HCT116 (cell line): ENCODE measurements at regions not wholly inside any gene's neighbourhood (a gene's known extent, or its start where the extent isn't known, plus 50 kb on each side); places are given as distances from the start of the nearest gene placed in this dataset.

Experiments
- ATAC-seq: fragments of 200-7000 bp; cut with Tn5 transposase; 2 replicates; pipeline ENCODE4 v1.9.1; 2020; ENCODE audit warnings: mild to moderate bottlenecking, moderate library complexity
- BruUV-seq: library from RNA; stranded (reverse); fragments of 400-500 nt; replicated peaks from 2 replicates; lab custom pipeline; 2021; lab: Mats Ljungman, UMichigan
- CTCF ChIA-PET: fragments of 300-600 bp; sonication (Branson Sonifier 250); formaldehyde crosslinking; loops from one replicate; lab custom pipeline; 2021; ENCODE audit warnings: antibody characterized with exemption; lab: Charles Lee
- POLR2A ChIA-PET: fragments of 300-600, 350-600 bp; sonication (Branson Sonifier 250); formaldehyde crosslinking; loops from one replicate; lab custom pipeline; 2021; ENCODE audit warnings: antibody characterized with exemption; lab: Charles Lee
- RAD21 ChIA-PET, 2 experiments: fragments of 300-600 bp; sonication (Branson Sonifier 250); formaldehyde crosslinking; loops; one replicate each; lab custom pipeline; 2023; ENCODE audit warnings: low total read pairs in 2 of 2; ENCODE audit not compliant: uncharacterized antibody in 2 of 2, unreplicated experiment in 2 of 2, low non-redundant PET in 1 of 2; lab: Charles Lee
- DNase-seq: peaks from one replicate; pipeline ENCODE4 v3.0.0-alpha.2; 2010; ENCODE audit warnings: low read depth, low spot score
- H2AFZ ChIP-seq: fragments of 200-600 bp; shearing (Covaris generic), sonication (generic); 2 replicates; pipeline ENCODE4 v1.6.1; 2017; ENCODE audit warnings: low read depth, mixed run types, mixed read lengths, antibody characterized with exemption, low read length; ENCODE audit not compliant: poor library complexity, severe bottlenecking
- H3K27ac ChIP-seq: 2 replicates; pipeline ENCODE4 v1.5.1; 2012; ENCODE audit warnings: low read depth, low read length
- H3K27me3 ChIP-seq: fragments of 200-600 bp; sonication (generic); 2 replicates; pipeline ENCODE4 v1.6.1; 2016; ENCODE audit warnings: mixed run types, low read length, mixed read lengths; ENCODE audit not compliant: insufficient read depth
- H3K36me3 ChIP-seq, 2 experiments: fragments of 200-500 bp in 1 of 2; fragments of 200-600 bp in 1 of 2; sonication (Bioruptor generic) in 1 of 2; sonication (generic) in 1 of 2; 2 replicates each; pipeline versions ENCODE4 v1.5.1 to v1.6.1; 2014 to 2016; ENCODE audit warnings: low read length in 2 of 2, inconsistent platforms in 1 of 2, mixed read lengths in 1 of 2, mixed run types in 1 of 2; ENCODE audit not compliant: insufficient read depth in 2 of 2, control insufficient read depth in 1 of 2
- H3K4me1 ChIP-seq, 2 experiments: fragments of 200-600 bp in 1 of 2; sonication (generic) in 1 of 2; 2 replicates each; pipeline versions ENCODE4 v1.5.1 to v1.6.1; 2012 to 2017; ENCODE audit warnings: low read length in 2 of 2, inconsistent platforms in 1 of 2, mild to moderate bottlenecking in 1 of 2, mixed read lengths in 1 of 2, mixed run types in 1 of 2, moderate library complexity in 1 of 2; ENCODE audit not compliant: insufficient read depth in 2 of 2, control insufficient read depth in 1 of 2
- H3K4me2 ChIP-seq: fragments of 200-600 bp; sonication (generic); 2 replicates; pipeline ENCODE4 v1.6.1; 2017; ENCODE audit warnings: mixed run types, low read length, mixed read lengths
- H3K4me3 ChIP-seq, 2 experiments: fragments of 200-600 bp in 1 of 2; sonication (generic) in 1 of 2; replicated peaks in 1 of 2; 2 replicates each; pipeline ENCODE4 v1.5.1; 2011 to 2016; ENCODE audit warnings: low read length in 2 of 2, control low read depth in 1 of 2, low read depth in 1 of 2, mild to moderate bottlenecking in 1 of 2, mixed read lengths in 1 of 2, mixed run types in 1 of 2
- H3K79me2 ChIP-seq: fragments of 200-600 bp; sonication (generic); 2 replicates; pipeline ENCODE4 v1.6.1; 2017; ENCODE audit warnings: mild to moderate bottlenecking, mixed run types, low read length, moderate library complexity, mixed read lengths; ENCODE audit not compliant: insufficient read depth
- H3K9ac ChIP-seq: fragments of 200-600 bp; sonication (generic); 2 replicates; pipeline ENCODE4 v1.6.1; 2016; ENCODE audit warnings: low read length, mixed read lengths
- H3K9me2 ChIP-seq: fragments of 200-600 bp; sonication (generic), shearing (Covaris generic); 2 replicates; pipeline ENCODE4 v1.6.1; 2017; ENCODE audit warnings: mixed run types, mild to moderate bottlenecking, moderate library complexity; ENCODE audit not compliant: insufficient read depth
- H3K9me3 ChIP-seq, 2 experiments: fragments of 200-500 bp in 1 of 2; fragments of 200-600 bp in 1 of 2; sonication (Bioruptor generic) in 1 of 2; sonication (generic) in 1 of 2; 2 replicates each; pipeline ENCODE4 v1.6.1; 2014 to 2017; ENCODE audit warnings: low read length in 2 of 2, mixed read lengths in 2 of 2, inconsistent platforms in 1 of 2, low read depth in 1 of 2, mild to moderate bottlenecking in 1 of 2, mixed run types in 1 of 2, moderate library complexity in 1 of 2; ENCODE audit not compliant: control insufficient read depth in 1 of 2, insufficient read depth in 1 of 2
- H4K20me1 ChIP-seq: fragments of 200-600 bp; sonication (generic), shearing (Covaris generic); 2 replicates; pipeline ENCODE4 v1.6.1; 2017; ENCODE audit warnings: mixed run types, mild to moderate bottlenecking, moderate library complexity; ENCODE audit not compliant: insufficient read depth
- CBX3 ChIP-seq: IDR thresholded peaks from 2 replicates; pipeline ENCODE4 v1.6.1; 2012; ENCODE audit warnings: low read depth
- EZH2phosphoT487 ChIP-seq: fragments of 200-600 bp; IDR thresholded peaks from 2 replicates; pipeline ENCODE4 v1.6.1; 2018; ENCODE audit warnings: antibody characterized with exemption, borderline replicate concordance
- FOSL1 ChIP-seq: IDR thresholded peaks from 2 replicates; pipeline ENCODE4 v1.6.1; 2012; ENCODE audit warnings: low read depth
- POLR2A ChIP-seq: IDR thresholded peaks from 2 replicates; pipeline ENCODE4 v1.7.0; 2011; ENCODE audit warnings: borderline replicate concordance; ENCODE audit not compliant: insufficient read depth, insufficient read length; ENCODE audit errors: extremely low read depth
- SIN3A ChIP-seq: IDR thresholded peaks from 2 replicates; pipeline ENCODE4 v1.6.1; 2012; ENCODE audit warnings: low read depth
- SP1 ChIP-seq: IDR thresholded peaks from 2 replicates; pipeline ENCODE4 v1.6.1; 2012; ENCODE audit warnings: low read depth
- SRF ChIP-seq: IDR thresholded peaks from 2 replicates; pipeline ENCODE4 v1.6.1; 2012; ENCODE audit warnings: low read depth
- YY1 ChIP-seq: IDR thresholded peaks from 2 replicates; pipeline ENCODE4 v1.6.1; 2011; ENCODE audit warnings: low read length, low read depth, moderate library complexity, mild to moderate bottlenecking; ENCODE audit not compliant: insufficient replicate concordance; ENCODE audit errors: extremely low read depth
- ZFX ChIP-seq: fragments of 450-650 bp; IDR thresholded peaks from 2 replicates; pipeline ENCODE4 v1.6.1; 2017
- ZNF274 ChIP-seq: fragments of 200-500 bp; sonication (Bioruptor generic); IDR thresholded peaks from 2 replicates; pipeline ENCODE4 v1.6.1; 2014; ENCODE audit warnings: mild to moderate bottlenecking, low read depth, low read length, inconsistent platforms
- intact Hi-C: fragments of 100-400 bp; cut with micrococcal nuclease; formaldehyde crosslinking; loops from 2 replicates; pipeline ENCODE4 v1.10.0; 2022
- TF ChIP-seq, protein P1 (sequence below): IDR thresholded peaks from 2 replicates; pipeline ENCODE4 v1.6.1; 2012
- TF ChIP-seq, protein P2 (sequence below): IDR thresholded peaks from 2 replicates; pipeline ENCODE4 v1.6.1; 2012
- TF ChIP-seq, protein P3 (sequence below): IDR thresholded peaks from 2 replicates; pipeline ENCODE4 v1.6.1; 2011; ENCODE audit warnings: mild to moderate bottlenecking, low read length, moderate library complexity; ENCODE audit not compliant: insufficient replicate concordance; ENCODE audit errors: extremely low read depth

DNA sequence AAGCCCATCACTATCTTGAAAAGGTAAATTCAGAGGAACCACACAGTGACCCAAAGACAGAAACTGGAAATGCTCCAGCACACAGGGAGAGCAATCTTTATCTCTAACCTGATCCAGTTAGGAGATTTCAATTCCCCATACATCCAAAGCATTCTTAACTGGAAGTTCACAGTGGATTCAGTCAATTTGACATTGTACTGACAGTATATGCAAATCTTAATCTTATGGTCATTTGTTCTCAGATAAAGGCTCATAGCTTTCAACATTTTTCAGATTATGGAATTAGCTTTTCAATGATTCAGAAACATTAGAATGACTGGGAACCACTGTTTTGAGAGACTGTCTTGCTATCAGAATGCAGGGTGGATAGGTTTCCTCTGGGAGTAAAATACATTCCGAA, 1455.6 kb downstream of the OLFM4 start:
- no TSS peak for BruUV-seq
- no peaks in the 10 kb centered on the region for H3K36me3 ChIP-seq
- H3K4me1 ChIP-seq = no peaks in the 10 kb centered on the region
- no peaks in the 10 kb centered on the region for H3K79me2 ChIP-seq
- no peak overlapping the region for H3K4me3 ChIP-seq
- CTCF ChIA-PET = no interaction called here
- no peak overlapping the region for H2AFZ ChIP-seq
- no peak overlapping the region for H3K27ac ChIP-seq
- POLR2A ChIA-PET = no interaction called here
- ATAC-seq (no peak), DNase-seq (no peak)
- peaks cover 5 to 28% of the 10 kb centered on the region in 2 experiments; a peak in 3 of 4 replicates for H3K9me3 ChIP-seq
- RAD21 ChIA-PET = no interaction called here
- H3K27me3 ChIP-seq = no peaks in the 10 kb centered on the region
- H3K9ac ChIP-seq = no peak overlapping the region
- intact Hi-C loops = no loop called here
- H4K20me1 ChIP-seq = no peaks in the 10 kb centered on the region
- no peaks in the 10 kb centered on the region for H3K9me2 ChIP-seq
- TF ChIP-seq SIN3A = no peak
- no peak for TF ChIP-seq EZH2phosphoT487
- TF ChIP-seq ZNF274 = no peak
- TF ChIP-seq POLR2A = no peak
- no peak for TF ChIP-seq SP1
- no peak for TF ChIP-seq FOSL1
- no peak overlapping the region for H3K4me2 ChIP-seq

DNA sequence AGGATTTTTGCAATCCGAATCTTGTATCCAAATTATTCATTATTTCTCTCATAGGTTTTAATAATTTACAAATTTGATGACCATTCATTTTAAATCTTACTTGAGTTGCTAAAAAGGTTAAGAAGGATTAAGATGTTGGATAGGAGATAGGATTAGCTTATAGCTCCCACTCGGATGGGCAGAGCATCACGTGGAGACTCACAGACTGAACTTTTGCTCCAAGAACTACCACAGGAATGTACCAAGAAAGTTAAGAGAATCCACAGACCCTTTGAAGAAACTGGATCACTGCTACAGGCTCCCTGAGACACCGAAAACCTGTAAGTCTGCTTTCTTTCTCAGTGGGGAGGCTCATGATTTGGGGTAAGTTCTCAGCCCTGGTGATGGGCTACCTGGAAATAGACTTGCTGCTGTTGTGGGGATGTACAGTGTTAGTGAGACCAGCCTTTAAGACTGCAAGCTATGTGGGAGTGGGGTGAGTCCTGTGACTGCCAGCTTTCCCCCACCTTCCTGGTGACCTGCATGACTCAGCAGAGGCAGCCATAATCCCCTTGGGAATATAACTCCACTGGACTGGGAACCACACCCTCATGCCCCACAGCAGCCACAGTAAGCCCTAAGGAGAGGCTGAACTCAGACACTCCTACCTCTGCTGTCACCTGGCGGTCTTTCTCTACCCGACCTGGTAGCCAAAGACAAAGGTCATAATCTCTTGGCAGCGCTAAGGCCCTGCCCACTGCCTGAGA, 1458.0 kb downstream of the OLFM4 start:
- Histone ChIP-seq H3K4me2 (no peak overlapping the region), H3K4me1 (no peaks in the 10 kb centered on the region), H4K20me1 (no peaks in the 10 kb centered on the region), H3K27me3 (no peaks in the 10 kb centered on the region), H3K79me2 (no peaks in the 10 kb centered on the region), H3K4me3 (no peak overlapping the region), H3K27ac (no peak overlapping the region), H3K9ac (no peak overlapping the region), H3K36me3 (no peaks in the 10 kb centered on the region), H2AFZ (no peak overlapping the region), H3K9me2 (no peaks in the 10 kb centered on the region), H3K9me3 (peaks cover 5 to 21% of the 10 kb centered on the region in 2 experiments; a peak in 3 of 4 replicates)
- DNase-seq = no peak
- ChIA-PET CTCF (no interaction called here), RAD21 (no interaction called here), POLR2A (no interaction called here)
- BruUV-seq = no TSS peak
- no peak for ATAC-seq
- intact Hi-C loops = no loop called here
- TF ChIP-seq, protein P1, sequence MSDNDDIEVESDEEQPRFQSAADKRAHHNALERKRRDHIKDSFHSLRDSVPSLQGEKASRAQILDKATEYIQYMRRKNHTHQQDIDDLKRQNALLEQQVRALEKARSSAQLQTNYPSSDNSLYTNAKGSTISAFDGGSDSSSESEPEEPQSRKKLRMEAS = no peak
- no peak for TF ChIP-seq ZFX
- no peak for TF ChIP-seq SRF
- no peak for TF ChIP-seq POLR2A
- TF ChIP-seq, protein P2, sequence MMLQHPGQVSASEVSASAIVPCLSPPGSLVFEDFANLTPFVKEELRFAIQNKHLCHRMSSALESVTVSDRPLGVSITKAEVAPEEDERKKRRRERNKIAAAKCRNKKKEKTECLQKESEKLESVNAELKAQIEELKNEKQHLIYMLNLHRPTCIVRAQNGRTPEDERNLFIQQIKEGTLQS = no peak
- TF ChIP-seq YY1 = no peak
- TF ChIP-seq CBX3 = no peak
- TF ChIP-seq, protein P3, sequence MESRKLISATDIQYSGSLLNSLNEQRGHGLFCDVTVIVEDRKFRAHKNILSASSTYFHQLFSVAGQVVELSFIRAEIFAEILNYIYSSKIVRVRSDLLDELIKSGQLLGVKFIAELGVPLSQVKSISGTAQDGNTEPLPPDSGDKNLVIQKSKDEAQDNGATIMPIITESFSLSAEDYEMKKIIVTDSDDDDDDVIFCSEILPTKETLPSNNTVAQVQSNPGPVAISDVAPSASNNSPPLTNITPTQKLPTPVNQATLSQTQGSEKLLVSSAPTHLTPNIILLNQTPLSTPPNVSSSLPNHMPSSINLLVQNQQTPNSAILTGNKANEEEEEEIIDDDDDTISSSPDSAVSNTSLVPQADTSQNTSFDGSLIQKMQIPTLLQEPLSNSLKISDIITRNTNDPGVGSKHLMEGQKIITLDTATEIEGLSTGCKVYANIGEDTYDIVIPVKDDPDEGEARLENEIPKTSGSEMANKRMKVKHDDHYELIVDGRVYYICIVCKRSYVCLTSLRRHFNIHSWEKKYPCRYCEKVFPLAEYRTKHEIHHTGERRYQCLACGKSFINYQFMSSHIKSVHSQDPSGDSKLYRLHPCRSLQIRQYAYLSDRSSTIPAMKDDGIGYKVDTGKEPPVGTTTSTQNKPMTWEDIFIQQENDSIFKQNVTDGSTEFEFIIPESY = no peak
- no peak for TF ChIP-seq ZNF274
- TF ChIP-seq SIN3A = no peak
